ENCODE measurements at regions not wholly inside any gene's neighbourhood (a gene's known extent, or its start where the extent isn't known, plus 50 kb on each side); places are given as distances from the start of the nearest gene placed in this dataset.

DNA sequence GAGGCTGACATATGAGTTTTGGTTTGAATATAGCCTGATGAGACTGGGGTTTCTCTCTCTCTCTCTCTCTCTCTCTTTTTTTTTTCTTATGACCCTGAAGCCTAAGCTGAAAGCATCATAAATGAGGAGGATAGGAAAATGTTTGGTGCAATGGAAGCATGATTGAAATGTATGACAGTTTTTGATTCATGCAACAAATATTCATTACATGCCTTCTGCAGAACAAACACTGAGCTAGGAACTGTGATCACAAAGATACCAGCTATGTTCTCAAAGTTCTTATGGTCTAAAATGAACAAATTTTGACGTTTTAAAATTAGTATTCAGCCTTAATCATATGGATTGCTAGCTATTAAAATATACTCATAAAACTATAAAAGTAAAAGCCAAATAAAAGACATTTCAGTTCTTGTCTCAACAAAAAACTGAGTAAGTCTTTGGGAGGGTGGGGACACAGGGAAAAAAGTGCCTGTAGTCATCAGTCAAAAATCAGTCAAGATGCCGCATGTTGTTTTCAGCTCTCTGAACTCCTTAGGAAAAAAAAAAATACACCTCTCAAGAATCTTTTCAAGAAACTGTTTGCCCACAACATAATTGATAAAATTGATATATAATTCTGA, 57.2 kb downstream of the NKX6-1 start:
- TF ChIP-seq, protein P1, sequence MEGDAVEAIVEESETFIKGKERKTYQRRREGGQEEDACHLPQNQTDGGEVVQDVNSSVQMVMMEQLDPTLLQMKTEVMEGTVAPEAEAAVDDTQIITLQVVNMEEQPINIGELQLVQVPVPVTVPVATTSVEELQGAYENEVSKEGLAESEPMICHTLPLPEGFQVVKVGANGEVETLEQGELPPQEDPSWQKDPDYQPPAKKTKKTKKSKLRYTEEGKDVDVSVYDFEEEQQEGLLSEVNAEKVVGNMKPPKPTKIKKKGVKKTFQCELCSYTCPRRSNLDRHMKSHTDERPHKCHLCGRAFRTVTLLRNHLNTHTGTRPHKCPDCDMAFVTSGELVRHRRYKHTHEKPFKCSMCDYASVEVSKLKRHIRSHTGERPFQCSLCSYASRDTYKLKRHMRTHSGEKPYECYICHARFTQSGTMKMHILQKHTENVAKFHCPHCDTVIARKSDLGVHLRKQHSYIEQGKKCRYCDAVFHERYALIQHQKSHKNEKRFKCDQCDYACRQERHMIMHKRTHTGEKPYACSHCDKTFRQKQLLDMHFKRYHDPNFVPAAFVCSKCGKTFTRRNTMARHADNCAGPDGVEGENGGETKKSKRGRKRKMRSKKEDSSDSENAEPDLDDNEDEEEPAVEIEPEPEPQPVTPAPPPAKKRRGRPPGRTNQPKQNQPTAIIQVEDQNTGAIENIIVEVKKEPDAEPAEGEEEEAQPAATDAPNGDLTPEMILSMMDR (IDR thresholded peaks at IDR 0.05; ENCODE audit: low read depth, low read length, missing control alignments), result no peak
- no peak overlapping the region for H3K4me3 ChIP-seq (replicated peaks; ENCODE audit: low read depth, low read length)
- DNase-seq (ENCODE audit: extremely low read depth, low read depth), result no peak

DNA sequence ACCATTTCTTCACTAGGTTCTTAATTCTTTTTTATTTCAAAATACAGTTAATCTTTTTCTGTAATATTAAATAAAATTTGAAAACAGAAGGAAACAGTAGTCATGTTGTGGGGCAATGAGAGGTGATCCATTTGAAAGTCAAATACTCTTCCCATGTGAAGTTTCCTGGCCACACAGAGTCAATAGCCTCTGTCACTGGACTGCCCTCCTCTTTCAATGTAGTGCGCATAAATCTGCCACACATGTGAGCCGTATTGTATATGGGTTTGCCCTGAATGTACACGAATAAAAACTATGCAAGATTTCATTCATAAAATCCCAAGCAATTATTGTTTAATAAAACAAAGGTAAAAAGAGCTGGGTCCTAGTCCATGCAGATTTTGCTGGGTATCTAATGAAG, 59.1 kb downstream of the NKX6-1 start:
- DNase-seq (ENCODE audit: extremely low read depth, low read depth), result no peak
- TF ChIP-seq, protein P1 (IDR thresholded peaks at IDR 0.05; ENCODE audit: low read depth, low read length, missing control alignments), result no peak
- H3K4me3 ChIP-seq (replicated peaks; ENCODE audit: low read depth, low read length), result no peak overlapping the region

DNA sequence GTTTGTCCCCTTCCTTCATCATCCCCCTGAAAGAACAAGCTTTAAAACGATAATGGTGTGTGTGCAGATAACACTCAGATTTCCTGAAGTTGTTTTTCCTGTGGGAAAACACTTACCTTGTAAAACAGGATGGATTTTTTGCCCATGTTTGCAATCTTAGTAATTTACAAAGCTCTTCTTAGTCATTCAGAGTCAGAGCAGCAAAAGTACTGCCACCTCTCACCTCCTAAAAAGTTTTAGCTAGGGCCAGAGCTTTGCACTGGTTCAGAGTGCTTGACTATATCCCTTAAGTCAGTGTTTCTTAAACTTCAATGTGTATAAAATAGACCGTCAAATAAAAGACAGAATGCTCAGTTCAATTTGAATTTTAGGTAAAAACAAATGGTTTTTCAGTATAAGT, 62.3 kb downstream of the NKX6-1 start:
- TF ChIP-seq, protein P1 (IDR thresholded peaks at IDR 0.05; ENCODE audit: low read depth, low read length, missing control alignments), result no peak
- DNase-seq (ENCODE audit: extremely low read depth, low read depth), result no peak
- H3K4me3 ChIP-seq (replicated peaks; ENCODE audit: low read depth, low read length), result no peak overlapping the region

DNA sequence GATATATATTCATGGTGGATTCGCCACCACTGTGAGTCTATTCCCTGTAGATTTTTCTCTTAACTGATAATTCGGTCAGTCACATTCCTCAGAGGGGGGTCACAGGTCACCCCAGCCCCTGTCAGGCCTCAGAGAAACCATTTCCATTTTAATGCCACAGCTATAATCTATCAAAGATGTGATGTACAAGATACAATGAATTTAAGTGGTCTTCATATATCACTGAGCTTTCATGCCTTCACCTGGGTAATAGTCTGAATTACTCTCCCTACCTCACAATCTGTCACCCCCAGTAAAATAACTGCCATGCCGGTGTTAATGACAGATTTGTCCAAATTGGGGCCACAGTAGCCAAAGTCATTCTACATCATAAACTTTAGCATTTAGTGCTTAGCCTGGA, 64.7 kb downstream of the NKX6-1 start:
- no peak for DNase-seq (ENCODE audit: extremely low read depth, low read depth)
- TF ChIP-seq, protein P1 (IDR thresholded peaks at IDR 0.05; ENCODE audit: low read depth, low read length, missing control alignments), result no peak
- H3K4me3 ChIP-seq (replicated peaks; ENCODE audit: low read depth, low read length), result no peak overlapping the region

DNA sequence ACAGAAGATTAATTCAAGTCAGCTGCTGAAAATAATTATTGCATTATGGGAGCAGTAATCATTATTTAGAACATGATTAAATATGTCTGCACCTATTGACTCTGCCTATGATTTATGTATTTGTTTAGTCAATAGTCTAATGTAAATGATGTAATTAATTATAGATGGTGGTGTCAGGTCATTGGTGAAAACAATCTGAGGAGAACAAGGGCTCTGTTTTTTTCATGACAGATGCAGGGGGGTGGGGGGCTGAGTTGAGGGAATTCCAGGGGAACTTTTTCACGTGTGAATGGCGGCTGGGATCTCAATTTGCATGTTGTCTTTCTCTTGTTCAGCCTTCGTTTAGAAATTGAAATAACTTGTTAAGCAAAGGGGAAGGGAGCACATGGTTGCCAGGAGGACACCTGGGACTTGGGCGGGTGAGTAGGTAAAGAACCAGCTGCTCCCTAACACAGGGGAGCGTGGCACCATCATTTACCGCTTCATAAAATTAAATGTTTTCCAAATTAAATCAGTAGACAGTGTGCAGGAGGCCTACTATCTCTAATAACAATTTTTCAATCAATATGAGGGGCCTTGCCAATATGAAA, 65.4 kb downstream of the NKX6-1 start:
- H3K4me3 ChIP-seq (replicated peaks; ENCODE audit: low read depth, low read length), result no peak overlapping the region
- TF ChIP-seq, protein P1 (IDR thresholded peaks at IDR 0.05; ENCODE audit: low read depth, low read length, missing control alignments), result no peak
- no peak for DNase-seq (ENCODE audit: extremely low read depth, low read depth)

DNA sequence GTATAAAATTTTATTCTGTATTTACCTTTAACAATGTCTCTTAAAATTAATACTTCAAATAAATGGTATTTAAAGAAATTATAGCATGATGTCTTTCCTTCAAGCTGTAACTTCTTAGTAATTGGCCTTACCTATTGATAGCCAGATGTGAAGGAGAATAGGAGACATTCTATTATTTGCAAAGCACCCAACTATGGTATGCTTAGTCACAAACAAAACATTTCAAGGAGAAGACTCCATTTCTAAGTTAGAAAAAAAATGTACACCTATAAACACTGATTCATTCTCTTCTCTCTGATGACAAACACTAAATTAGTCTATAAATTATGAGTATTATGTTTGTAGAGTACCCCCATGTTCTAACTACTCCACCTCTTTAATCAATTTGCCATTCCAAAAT, 66.4 kb downstream of the NKX6-1 start:
- no peak overlapping the region for H3K4me3 ChIP-seq (replicated peaks; ENCODE audit: low read depth, low read length)
- no peak for DNase-seq (ENCODE audit: extremely low read depth, low read depth)
- TF ChIP-seq, protein P1 (IDR thresholded peaks at IDR 0.05; ENCODE audit: low read depth, low read length, missing control alignments), result no peak

DNA sequence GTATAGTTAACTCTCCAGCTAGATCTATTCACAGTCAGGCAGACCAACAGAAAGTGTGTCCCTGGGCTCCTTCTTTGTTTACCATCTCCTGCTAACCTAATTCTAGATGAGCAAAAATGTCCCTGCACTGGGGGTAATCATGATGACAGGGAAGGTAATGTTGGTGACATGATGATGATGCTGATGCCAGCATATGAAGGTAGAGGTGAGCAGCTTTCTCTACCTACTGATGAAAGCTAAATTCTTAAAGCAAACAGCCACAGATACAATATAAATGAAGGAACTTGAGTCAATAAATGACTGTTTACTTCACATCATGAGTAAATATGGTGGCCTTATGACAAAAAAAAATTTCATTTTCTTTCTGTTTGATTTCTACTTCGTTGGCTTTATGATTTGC, 78.5 kb downstream of the NKX6-1 start:
- no peak overlapping the region for H3K4me3 ChIP-seq (replicated peaks; ENCODE audit: low read depth, low read length)
- DNase-seq (ENCODE audit: extremely low read depth, low read depth), result no peak
- TF ChIP-seq, protein P1 (IDR thresholded peaks at IDR 0.05; ENCODE audit: low read depth, low read length, missing control alignments), result no peak

All from HFF-Myc (cell line).